ENCODE measurements at regions not wholly inside any gene's neighbourhood (a gene's known extent, or its start where the extent isn't known, plus 50 kb on each side); places are given as distances from the start of the nearest gene placed in this dataset.

GRCh38 chr9:88664773-88665172, 129.8 kb downstream of the NXNL2 start (continued):
- TF ChIP-seq PBX3 (IDR thresholded peaks at IDR 0.05) (no peak), NFIC (IDR thresholded peaks at IDR 0.05; ENCODE audit: borderline replicate concordance) (no peak)

DNA sequence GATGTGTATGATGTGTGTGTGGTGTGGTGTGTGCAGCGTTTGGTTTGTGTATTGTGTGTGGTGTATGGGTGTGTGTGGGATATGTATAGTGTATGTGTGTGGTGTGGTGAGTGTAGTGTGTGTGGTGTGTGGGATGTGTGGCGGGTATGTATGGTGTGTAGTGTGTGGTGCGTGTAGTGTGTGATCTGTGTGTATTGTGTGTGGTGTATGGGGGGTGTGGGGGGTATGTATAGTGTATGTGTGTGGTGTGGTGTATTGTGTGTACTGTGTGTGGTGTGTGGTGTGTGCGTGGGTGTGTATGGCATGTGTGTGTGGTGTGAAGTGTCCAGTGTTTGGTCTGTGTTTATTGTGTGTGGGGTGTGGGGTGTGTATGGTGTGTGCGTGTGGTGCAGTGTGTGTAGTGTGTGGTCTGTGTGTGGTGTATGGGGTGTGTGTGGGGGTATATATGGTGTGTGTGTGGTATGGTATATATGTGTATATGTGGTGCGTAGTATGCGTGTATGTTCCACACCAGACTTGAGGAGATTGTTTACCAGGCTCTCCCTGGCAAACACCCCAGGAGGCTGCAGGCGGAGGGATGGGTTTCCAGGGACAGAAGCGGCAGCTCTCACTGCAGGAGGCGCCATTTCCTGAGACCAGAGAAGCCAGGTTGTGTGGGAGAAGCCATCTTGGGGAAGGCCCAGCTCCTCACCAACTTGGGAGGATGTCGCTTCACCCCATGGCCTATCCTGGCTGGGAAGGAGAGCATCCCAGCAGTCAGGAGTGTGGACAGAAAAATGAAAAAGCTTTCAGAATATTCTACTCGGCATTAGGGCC, 138.1 kb downstream of the NXNL2 start:
- Histone ChIP-seq H4K20me1 (ENCODE audit: insufficient read depth) (no peaks in the 10 kb centered on the region), H3K79me2 (ENCODE audit: insufficient read depth) (no peaks in the 10 kb centered on the region), H3K27ac (ENCODE audit: low read depth in 2 of 2, low read length in 1 of 2) (no peak overlapping the region), H3K4me3 (ENCODE audit: low read depth in 2 of 2, low read length in 1 of 2) (no peak overlapping the region), H3K27me3 (ENCODE audit: insufficient read depth) (no peaks in the 10 kb centered on the region), H3F3A (replicated peaks; ENCODE audit: insufficient read depth) (no peaks in the 10 kb centered on the region), H3K9me2 (no peaks in the 10 kb centered on the region), H3K9ac (no peak overlapping the region), H3K36me3 (replicated peaks in 1 of 2; ENCODE audit: control insufficient read depth in 1 of 2, insufficient read depth in 2 of 2, low read length in 1 of 2) (no peaks in the 10 kb centered on the region), H2AFZ (ENCODE audit: low read depth) (no peak overlapping the region), H3K9me3 (no peaks in the 10 kb centered on the region), H3K4me1 (ENCODE audit: control insufficient read depth in 1 of 2, insufficient read depth in 2 of 2, low read depth in 1 of 2, low read length in 1 of 2) (peaks cover 0 to 4% of the 10 kb centered on the region in 2 experiments; a peak in 1 of 4 replicates), H3K4me2 (no peak overlapping the region)
- peak; percentile 33 for DNase-seq
- CTCF ChIA-PET, result interaction anchor here (0.6 to 1.3 kb wide), 3 partner anchors 16 to 317 kb away, joined by 3 to 5 read pairs (median 3); no protein-coding TSS in a partner anchor
- 79% methylated on average over 11 of the region's 12 CpGs for WGBS (ENCODE audit: low lambda C conversion rate)
- POLR2A ChIA-PET, result no interaction called here
- TF ChIP-seq TAF1 (IDR thresholded peaks at IDR 0.05; ENCODE audit: borderline replicate concordance, low read depth, low read length), result no peak
- no peak for TF ChIP-seq GATA2 (CRISPR knock-in tag; IDR thresholded peaks at IDR 0.05)
- peak; percentile 12; the same call in 1 of the 2 replicates for TF ChIP-seq RAD21 (IDR thresholded peaks at IDR 0.05; ENCODE audit: low read length)

GRCh38 chr9:88673886-88674285, 138.9 kb downstream of the NXNL2 start:
- Histone ChIP-seq H4K20me1 (ENCODE audit: insufficient read depth) (no peaks in the 10 kb centered on the region), H2AFZ (ENCODE audit: low read depth) (no peak overlapping the region), H3K27me3 (ENCODE audit: insufficient read depth) (no peaks in the 10 kb centered on the region), H3K9ac (no peak overlapping the region), H3K9me3 (no peaks in the 10 kb centered on the region), H3K4me3 (ENCODE audit: low read depth in 2 of 2, low read length in 1 of 2) (no peak overlapping the region), H3K4me2 (no peak overlapping the region), H3F3A (replicated peaks; ENCODE audit: insufficient read depth) (no peaks in the 10 kb centered on the region), H3K4me1 (ENCODE audit: control insufficient read depth in 1 of 2, insufficient read depth in 2 of 2, low read depth in 1 of 2, low read length in 1 of 2) (peaks cover 0 to 4% of the 10 kb centered on the region in 2 experiments; a peak in 1 of 4 replicates), H3K9me2 (no peaks in the 10 kb centered on the region), H3K36me3 (replicated peaks in 1 of 2; ENCODE audit: control insufficient read depth in 1 of 2, insufficient read depth in 2 of 2, low read length in 1 of 2) (no peaks in the 10 kb centered on the region), H3K27ac (ENCODE audit: low read depth in 2 of 2, low read length in 1 of 2) (no peak overlapping the region), H3K79me2 (ENCODE audit: insufficient read depth) (no peaks in the 10 kb centered on the region)
- CTCF ChIA-PET, result interaction anchor here (1.1 to 1.3 kb wide), 2 partner anchors 15 to 25 kb away, joined by 3 to 5 read pairs; no protein-coding TSS in a partner anchor
- WGBS (ENCODE audit: low lambda C conversion rate), result 34% methylated on average over 2 of the region's 2 CpGs
- DNase-seq, result no peak
- no peak for TF ChIP-seq TCF12 (IDR thresholded peaks at IDR 0.05)
- TF ChIP-seq EP300 (IDR thresholded peaks at IDR 0.05; ENCODE audit: borderline replicate concordance in 1 of 2, low read depth in 1 of 2, low read length in 1 of 2), result no peak
- no peak for TF ChIP-seq ELF1 (IDR thresholded peaks at IDR 0.05)
- TF ChIP-seq USF1 (IDR thresholded peaks at IDR 0.05; ENCODE audit: borderline replicate concordance, low read depth), result no peak
- no peak for TF ChIP-seq POLR2AphosphoS5 (IDR thresholded peaks at IDR 0.05; ENCODE audit: low read depth, low read length)
- no peak for TF ChIP-seq IRF3 (IDR thresholded peaks at IDR 0.05; ENCODE audit: low read depth, low read length)
- TF ChIP-seq GATA2 (CRISPR knock-in tag; IDR thresholded peaks at IDR 0.05), result no peak
- TF ChIP-seq RXRA (IDR thresholded peaks at IDR 0.05; ENCODE audit: borderline replicate concordance, low read depth), result no peak
- TF ChIP-seq EZH2phosphoT487 (IDR thresholded peaks at IDR 0.05; ENCODE audit: borderline replicate concordance, low read depth), result no peak
- TF ChIP-seq FOXM1 (IDR thresholded peaks at IDR 0.05; ENCODE audit: low read depth), result no peak
- POLR2A ChIA-PET, result no interaction called here
